Vagina (tissue), 2 donors: ENCODE measurements at regions not wholly inside any gene's neighbourhood (a gene's known extent, or its start where the extent isn't known, plus 50 kb on each side); places are given as distances from the start of the nearest gene placed in this dataset.

ENCODE experiments used
- CTCF ChIP-seq, 3 experiments: fragments of 450-650 bp in 2 of 3; fragments of 200-600 bp in 1 of 3; sonication (generic) in 1 of 3; IDR thresholded peaks; one replicate each; pipeline ENCODE4 v1.5.1; 2017 to 2019; ENCODE audit warnings: antibody characterized with exemption in 3 of 3, mild to moderate bottlenecking in 2 of 3, moderate library complexity in 2 of 3
- POLR2A ChIP-seq, 2 donors: fragments of 450-650 bp; IDR thresholded peaks; one replicate each; pipeline ENCODE4 v1.6.1; 2017; ENCODE audit warnings: antibody characterized with exemption in 2 of 2, mild to moderate bottlenecking in 2 of 2, moderate library complexity in 2 of 2
- POLR2AphosphoS5 ChIP-seq, 2 donors: sonication (generic); formaldehyde crosslinking; IDR thresholded peaks; one replicate each; pipeline ENCODE4 v1.9.0; 2017; ENCODE audit warnings: antibody characterized with exemption in 2 of 2, mild to moderate bottlenecking in 2 of 2, low read depth in 1 of 2; ENCODE audit not compliant: insufficient read depth in 1 of 2

GRCh38 chr1:83762416-83762815 lies 236.5 kb downstream of the TTLL7 start:
- TF ChIP-seq CTCF (IDR thresholded peaks at IDR 0.05) (no peak), POLR2AphosphoS5 (IDR thresholded peaks at IDR 0.05; ENCODE audit: insufficient read depth in 1 of 2, low read depth in 1 of 2) (no peak), POLR2A (IDR thresholded peaks at IDR 0.05) (no peak)
